Bronchial epithelial cell (primary cell): ENCODE measurements at regions not wholly inside any gene's neighbourhood (a gene's known extent, or its start where the extent isn't known, plus 50 kb on each side); places are given as distances from the start of the nearest gene placed in this dataset.

ENCODE experiments used
- DNase-seq: peaks from one replicate; pipeline ENCODE4 v3.0.0-alpha.2; 2010; ENCODE audit warnings: low read depth
- FAIRE-seq: peaks from 2 replicates; lab custom pipeline; 2011; peaks lifted over from hg19 to GRCh38; lab: Jason Lieb, UNC
- H3K27me3 ChIP-seq: 2 replicates; pipeline ENCODE4 v1.5.1; 2011; ENCODE audit warnings: low read length; ENCODE audit not compliant: control insufficient read depth, insufficient read depth
- H3K36me3 ChIP-seq: 2 replicates; pipeline ENCODE4 v1.5.1; 2011; ENCODE audit warnings: low read length; ENCODE audit not compliant: control insufficient read depth, insufficient read depth
- H3K4me3 ChIP-seq: 2 replicates; pipeline ENCODE4 v1.5.1; 2011; ENCODE audit warnings: mild to moderate bottlenecking, low read depth, low read length, control low read depth
- TF ChIP-seq, protein P1 (sequence below): IDR thresholded peaks from 2 replicates; pipeline ENCODE4 v1.5.1; 2011; ENCODE audit warnings: mild to moderate bottlenecking, moderate library complexity, low read length, control low read depth, inconsistent platforms; ENCODE audit not compliant: insufficient read depth, severe bottlenecking

DNA sequence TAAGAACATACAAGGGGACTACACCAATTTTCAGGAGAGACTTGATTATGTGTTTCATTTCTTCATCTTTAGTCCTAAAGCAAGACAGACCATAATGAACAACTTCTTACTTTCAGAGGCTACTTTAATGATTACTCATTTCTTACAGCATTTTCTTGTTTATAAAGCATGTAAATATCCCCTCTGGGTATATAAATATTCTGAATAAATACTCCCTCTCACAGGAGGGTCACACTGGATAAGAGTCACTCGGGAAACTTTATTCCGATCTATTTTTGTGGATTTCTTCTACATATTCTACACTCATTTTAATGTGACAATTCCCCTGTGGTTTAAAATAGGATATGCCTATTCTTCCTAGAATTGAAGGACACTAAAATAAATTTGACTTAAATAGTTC is 228.9 kb upstream of the RPS6KA3 start:
- no peak for DNase-seq
- no peaks in the 10 kb centered on the region for H3K27me3 ChIP-seq
- no peaks in the 10 kb centered on the region for H3K36me3 ChIP-seq
- FAIRE-seq: no peak
- TF ChIP-seq, protein P1, sequence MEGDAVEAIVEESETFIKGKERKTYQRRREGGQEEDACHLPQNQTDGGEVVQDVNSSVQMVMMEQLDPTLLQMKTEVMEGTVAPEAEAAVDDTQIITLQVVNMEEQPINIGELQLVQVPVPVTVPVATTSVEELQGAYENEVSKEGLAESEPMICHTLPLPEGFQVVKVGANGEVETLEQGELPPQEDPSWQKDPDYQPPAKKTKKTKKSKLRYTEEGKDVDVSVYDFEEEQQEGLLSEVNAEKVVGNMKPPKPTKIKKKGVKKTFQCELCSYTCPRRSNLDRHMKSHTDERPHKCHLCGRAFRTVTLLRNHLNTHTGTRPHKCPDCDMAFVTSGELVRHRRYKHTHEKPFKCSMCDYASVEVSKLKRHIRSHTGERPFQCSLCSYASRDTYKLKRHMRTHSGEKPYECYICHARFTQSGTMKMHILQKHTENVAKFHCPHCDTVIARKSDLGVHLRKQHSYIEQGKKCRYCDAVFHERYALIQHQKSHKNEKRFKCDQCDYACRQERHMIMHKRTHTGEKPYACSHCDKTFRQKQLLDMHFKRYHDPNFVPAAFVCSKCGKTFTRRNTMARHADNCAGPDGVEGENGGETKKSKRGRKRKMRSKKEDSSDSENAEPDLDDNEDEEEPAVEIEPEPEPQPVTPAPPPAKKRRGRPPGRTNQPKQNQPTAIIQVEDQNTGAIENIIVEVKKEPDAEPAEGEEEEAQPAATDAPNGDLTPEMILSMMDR: no peak
- no peak overlapping the region for H3K4me3 ChIP-seq

DNA sequence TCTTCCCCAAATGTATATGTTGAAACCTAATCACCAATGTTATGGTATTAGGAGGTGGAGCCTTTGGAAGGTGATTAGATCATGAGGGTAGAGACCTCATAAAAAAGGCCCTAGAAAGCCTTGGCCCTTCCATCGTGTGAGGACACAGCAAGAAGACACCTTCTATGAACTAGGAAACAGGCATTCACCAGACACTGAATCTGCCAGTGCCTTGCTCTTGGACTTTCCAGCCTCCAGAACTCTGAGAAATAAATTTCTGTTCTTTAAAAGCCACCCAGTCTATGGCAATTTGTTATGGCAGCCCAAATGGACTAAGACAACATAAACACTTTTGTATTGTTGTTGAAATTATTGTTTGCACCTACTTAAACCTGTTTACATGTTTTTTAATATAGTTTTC is 221.8 kb upstream of the RPS6KA3 start:
- TF ChIP-seq, protein P1: no peak
- H3K4me3 ChIP-seq: no peak overlapping the region
- DNase-seq (no peak), FAIRE-seq (no peak)
- no peaks in the 10 kb centered on the region for H3K36me3 ChIP-seq
- no peaks in the 10 kb centered on the region for H3K27me3 ChIP-seq

DNA sequence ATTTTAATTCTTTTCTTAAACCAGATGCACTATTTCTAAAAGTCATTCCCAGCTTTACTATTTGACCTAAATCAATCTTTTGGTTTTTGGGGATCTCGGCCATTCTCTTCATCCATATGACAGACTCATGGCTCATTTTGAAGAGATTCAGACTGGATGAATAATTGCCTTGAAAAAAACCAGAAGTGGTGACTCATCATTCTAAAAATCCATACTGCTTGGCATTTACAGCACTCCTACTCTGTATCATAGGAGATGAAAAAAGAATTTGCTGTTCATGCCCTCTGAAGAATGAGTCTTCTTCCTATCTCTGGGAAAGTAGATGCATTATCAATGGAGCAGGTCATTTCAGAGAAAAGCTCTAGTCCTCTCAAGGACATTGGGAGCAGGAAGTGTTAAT is 220.5 kb upstream of the RPS6KA3 start:
- FAIRE-seq (no peak), DNase-seq (peak; percentile 70)
- Histone ChIP-seq H3K27me3 (no peaks in the 10 kb centered on the region), H3K36me3 (no peaks in the 10 kb centered on the region), H3K4me3 (no peak overlapping the region)
- TF ChIP-seq, protein P1: no peak

DNA sequence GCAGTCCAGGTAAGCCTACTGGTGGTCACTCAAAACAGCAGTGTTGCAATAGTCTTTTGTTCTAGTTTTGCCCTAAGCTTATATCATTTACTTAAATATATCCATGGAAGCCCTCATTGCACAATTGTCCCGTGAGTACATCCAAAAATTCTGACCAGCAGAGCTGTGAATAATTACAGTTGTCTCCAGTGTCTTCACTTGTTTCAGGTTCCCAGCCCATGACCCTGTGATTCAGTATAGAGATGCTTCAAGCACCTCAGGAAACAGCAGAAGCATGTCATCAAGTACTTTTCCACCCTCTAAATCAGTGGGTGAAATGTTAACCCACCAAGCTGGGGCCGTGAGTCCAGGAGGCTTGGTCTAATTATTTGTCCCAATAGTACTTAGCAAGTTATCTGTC is 214.9 kb upstream of the RPS6KA3 start:
- no peak for FAIRE-seq

DNA sequence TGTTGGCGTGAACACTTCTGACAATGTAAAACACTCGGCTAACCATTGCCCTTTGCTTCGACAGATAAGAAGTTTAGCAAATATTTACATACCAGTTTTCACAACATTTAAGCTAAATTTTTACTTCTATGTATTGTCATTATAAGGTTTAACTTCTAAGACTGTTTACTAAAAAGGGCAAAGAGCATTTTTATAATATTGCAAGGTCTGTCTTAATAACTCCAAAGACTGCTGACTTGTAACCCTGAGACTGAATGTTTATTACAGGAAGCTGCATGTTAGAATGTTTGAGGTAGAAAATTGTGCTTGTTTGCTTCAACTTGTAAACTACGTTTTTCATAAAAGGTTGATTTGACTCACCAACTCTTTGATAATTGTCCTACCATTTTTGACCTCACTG is 213.2 kb upstream of the RPS6KA3 start:
- Histone ChIP-seq H3K4me3 (no peak overlapping the region), H3K36me3 (no peaks in the 10 kb centered on the region), H3K27me3 (no peaks in the 10 kb centered on the region)
- FAIRE-seq (no peak), DNase-seq (no peak)
- TF ChIP-seq, protein P1: no peak

More for the DNA sequence above, 214.9 kb upstream of the RPS6KA3 start:
- TF ChIP-seq, protein P1: no peak
- H3K27me3 ChIP-seq: no peaks in the 10 kb centered on the region
- no peak overlapping the region for H3K4me3 ChIP-seq
- DNase-seq: no peak
- no peaks in the 10 kb centered on the region for H3K36me3 ChIP-seq

DNA sequence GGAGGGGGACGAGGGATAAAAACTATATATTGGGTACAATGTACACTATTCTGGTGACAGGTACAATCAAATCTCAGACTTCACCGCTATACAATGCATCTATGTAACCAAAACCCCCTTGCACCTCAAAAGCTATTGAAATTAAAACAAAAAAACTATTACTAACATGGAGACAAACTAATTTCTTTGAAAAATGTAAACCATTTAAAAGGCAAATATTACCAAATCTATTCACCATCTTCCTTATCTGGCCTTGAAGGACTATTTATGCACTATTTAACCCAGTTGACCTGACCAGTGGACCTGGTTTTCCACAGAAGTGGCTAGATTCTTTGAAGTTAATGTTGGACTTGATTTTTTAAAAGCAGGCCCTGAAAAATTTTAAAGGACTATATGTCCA is 212.3 kb upstream of the RPS6KA3 start:
- Histone ChIP-seq H3K4me3 (no peak overlapping the region), H3K27me3 (no peaks in the 10 kb centered on the region), H3K36me3 (no peaks in the 10 kb centered on the region)
- no peak for FAIRE-seq
- TF ChIP-seq, protein P1: no peak
- no peak for DNase-seq
